ENCODE measurements at regions not wholly inside any gene's neighbourhood (a gene's known extent, or its start where the extent isn't known, plus 50 kb on each side); places are given as distances from the start of the nearest gene placed in this dataset.
A peak's percentile ranks its signal among the peaks of the same experiment; 100 is the strongest.

- no peak for ATAC-seq
- no peak overlapping the region for H3K4me3 ChIP-seq (ENCODE audit: low read length)
- H3K27ac ChIP-seq (ENCODE audit: low read length), result no peak overlapping the region
- DNase-seq, result no peak
- H3K27me3 ChIP-seq (ENCODE audit: control insufficient read depth, insufficient read depth), result no peaks in the 10 kb centered on the region
- H3K4me1 ChIP-seq (ENCODE audit: control insufficient read depth, insufficient read depth, low read length), result no peaks in the 10 kb centered on the region
- H3K9me3 ChIP-seq (ENCODE audit: control insufficient read depth, low read length), result no peaks in the 10 kb centered on the region
- WGBS, result 75% methylated on average over 3 of the region's 3 CpGs
- intact Hi-C loops (cut with DNase I), result no loop called here
Measured at GRCh38 chr3:95172164-95172943, 1109.5 kb downstream of the NSUN3 start.

- WGBS, result 73% methylated on average over 2 of the region's 2 CpGs
Measured at GRCh38 chr3:95177096-95177495, 1114.2 kb downstream of the NSUN3 start.

GRCh38 chr3:95184038-95184437 lies 1121.2 kb downstream of the NSUN3 start:
- no peaks in the 10 kb centered on the region for H3K9me3 ChIP-seq (ENCODE audit: control insufficient read depth, low read length)
- H3K27me3 ChIP-seq (ENCODE audit: control insufficient read depth, insufficient read depth), result no peaks in the 10 kb centered on the region
- H3K4me1 ChIP-seq (ENCODE audit: control insufficient read depth, insufficient read depth, low read length), result no peaks in the 10 kb centered on the region
- WGBS, result 77% methylated on average over 6 of the region's 6 CpGs
- H3K4me3 ChIP-seq (ENCODE audit: low read length), result no peak overlapping the region
- DNase-seq, result peak in 1 of 3 donors; percentile 23
- no peak overlapping the region for H3K27ac ChIP-seq (ENCODE audit: low read length)
- intact Hi-C loops (cut with DNase I), result no loop called here
- no peak for ATAC-seq

More at GRCh38 chr3:95177096-95177495, 1114.2 kb downstream of the NSUN3 start:
- DNase-seq (no peak), ATAC-seq (no peak)
- intact Hi-C loops (cut with DNase I), result no loop called here
- no peak overlapping the region for H3K27ac ChIP-seq (ENCODE audit: low read length)
- no peaks in the 10 kb centered on the region for H3K4me1 ChIP-seq (ENCODE audit: control insufficient read depth, insufficient read depth, low read length)
- no peak overlapping the region for H3K4me3 ChIP-seq (ENCODE audit: low read length)
- no peaks in the 10 kb centered on the region for H3K9me3 ChIP-seq (ENCODE audit: control insufficient read depth, low read length)
- no peaks in the 10 kb centered on the region for H3K27me3 ChIP-seq (ENCODE audit: control insufficient read depth, insufficient read depth)

- Histone ChIP-seq H3K27me3 (ENCODE audit: control insufficient read depth, insufficient read depth) (no peaks in the 10 kb centered on the region), H3K27ac (ENCODE audit: low read length) (no peak overlapping the region), H3K4me1 (ENCODE audit: control insufficient read depth, insufficient read depth, low read length) (no peaks in the 10 kb centered on the region), H3K4me3 (ENCODE audit: low read length) (no peak overlapping the region), H3K9me3 (ENCODE audit: control insufficient read depth, low read length) (no peaks in the 10 kb centered on the region)
- 73% methylated on average over 1 of the region's 1 CpG for WGBS
- intact Hi-C loops (cut with DNase I), result no loop called here
- DNase-seq (no peak), ATAC-seq (no peak)
Measured at GRCh38 chr3:95189348-95189747, 1126.5 kb downstream of the NSUN3 start.

- Histone ChIP-seq H3K4me1 (ENCODE audit: control insufficient read depth, insufficient read depth, low read length) (no peaks in the 10 kb centered on the region), H3K4me3 (ENCODE audit: low read length) (no peak overlapping the region), H3K27me3 (ENCODE audit: control insufficient read depth, insufficient read depth) (no peaks in the 10 kb centered on the region), H3K9me3 (ENCODE audit: control insufficient read depth, low read length) (no peaks in the 10 kb centered on the region), H3K27ac (ENCODE audit: low read length) (no peak overlapping the region)
- ATAC-seq (no peak), DNase-seq (no peak)
- 71% methylated on average over 4 of the region's 4 CpGs for WGBS
- intact Hi-C loops (cut with DNase I), result no loop called here
Measured at GRCh38 chr3:95197661-95198060, 1134.8 kb downstream of the NSUN3 start.

- no peak overlapping the region for H3K4me3 ChIP-seq (ENCODE audit: low read length)
- DNase-seq (no peak), ATAC-seq (no peak)
- no peaks in the 10 kb centered on the region for H3K4me1 ChIP-seq (ENCODE audit: control insufficient read depth, insufficient read depth, low read length)
- intact Hi-C loops (cut with DNase I), result no loop called here
- H3K27me3 ChIP-seq (ENCODE audit: control insufficient read depth, insufficient read depth), result no peaks in the 10 kb centered on the region
- no peaks in the 10 kb centered on the region for H3K9me3 ChIP-seq (ENCODE audit: control insufficient read depth, low read length)
- no peak overlapping the region for H3K27ac ChIP-seq (ENCODE audit: low read length)
- WGBS, result 88% methylated on average over 1 of the region's 1 CpG
Measured at GRCh38 chr3:95200384-95200783, 1137.5 kb downstream of the NSUN3 start.

GRCh38 chr3:95210878-95211277 lies 1148.0 kb downstream of the NSUN3 start:
- H3K4me3 ChIP-seq (ENCODE audit: low read length), result no peak overlapping the region
- no peak overlapping the region for H3K27ac ChIP-seq (ENCODE audit: low read length)
- H3K4me1 ChIP-seq (ENCODE audit: control insufficient read depth, insufficient read depth, low read length), result no peaks in the 10 kb centered on the region
- intact Hi-C loops (cut with DNase I), result no loop called here
- ATAC-seq (no peak), DNase-seq (no peak)
- WGBS, result 51% methylated on average over 1 of the region's 1 CpG
- no peaks in the 10 kb centered on the region for H3K27me3 ChIP-seq (ENCODE audit: control insufficient read depth, insufficient read depth)
- no peaks in the 10 kb centered on the region for H3K9me3 ChIP-seq (ENCODE audit: control insufficient read depth, low read length)

- no peak for ATAC-seq
- no peak for DNase-seq
- Histone ChIP-seq H3K27me3 (ENCODE audit: control insufficient read depth, insufficient read depth) (no peaks in the 10 kb centered on the region), H3K4me1 (ENCODE audit: control insufficient read depth, insufficient read depth, low read length) (no peaks in the 10 kb centered on the region), H3K27ac (ENCODE audit: low read length) (no peak overlapping the region), H3K9me3 (ENCODE audit: control insufficient read depth, low read length) (no peaks in the 10 kb centered on the region), H3K4me3 (ENCODE audit: low read length) (no peak overlapping the region)
- 73% methylated on average over 2 of the region's 2 CpGs for whole genome bisulfite sequencing
- intact Hi-C loops (cut with DNase I), result no loop called here
Measured at GRCh38 chr3:95212117-95212516, 1149.3 kb downstream of the NSUN3 start.

- WGBS, result 77% methylated on average over 1 of the region's 1 CpG
- no peak for ATAC-seq
- no peaks in the 10 kb centered on the region for H3K9me3 ChIP-seq (ENCODE audit: control insufficient read depth, low read length)
- H3K27ac ChIP-seq (ENCODE audit: low read length), result no peak overlapping the region
- intact Hi-C loops (cut with DNase I), result no loop called here
- H3K27me3 ChIP-seq (ENCODE audit: control insufficient read depth, insufficient read depth), result no peaks in the 10 kb centered on the region
- H3K4me1 ChIP-seq (ENCODE audit: control insufficient read depth, insufficient read depth, low read length), result no peaks in the 10 kb centered on the region
- H3K4me3 ChIP-seq (ENCODE audit: low read length), result no peak overlapping the region
- no peak for DNase-seq
Measured at GRCh38 chr3:95215437-95215957, 1152.6 kb downstream of the NSUN3 start.

GRCh38 chr3:95217661-95218060 lies 1154.8 kb downstream of the NSUN3 start:
- Histone ChIP-seq H3K4me3 (ENCODE audit: low read length) (no peak overlapping the region), H3K9me3 (ENCODE audit: control insufficient read depth, low read length) (no peaks in the 10 kb centered on the region), H3K27ac (ENCODE audit: low read length) (no peak overlapping the region), H3K27me3 (ENCODE audit: control insufficient read depth, insufficient read depth) (no peaks in the 10 kb centered on the region), H3K4me1 (ENCODE audit: control insufficient read depth, insufficient read depth, low read length) (no peaks in the 10 kb centered on the region)
- DNase-seq (no peak), ATAC-seq (no peak)
- intact Hi-C loops (cut with DNase I), result no loop called here

GRCh38 chr3:95218484-95218883 lies 1155.6 kb downstream of the NSUN3 start:
- Histone ChIP-seq H3K27me3 (ENCODE audit: control insufficient read depth, insufficient read depth) (no peaks in the 10 kb centered on the region), H3K4me1 (ENCODE audit: control insufficient read depth, insufficient read depth, low read length) (no peaks in the 10 kb centered on the region), H3K4me3 (ENCODE audit: low read length) (no peak overlapping the region), H3K9me3 (ENCODE audit: control insufficient read depth, low read length) (no peaks in the 10 kb centered on the region), H3K27ac (ENCODE audit: low read length) (no peak overlapping the region)
- intact Hi-C loops (cut with DNase I), result no loop called here
- ATAC-seq, result no peak
- DNase-seq, result no peak
- WGBS, result 43% methylated on average over 1 of the region's 1 CpG

- Histone ChIP-seq H3K4me3 (ENCODE audit: low read length) (no peak overlapping the region), H3K27ac (ENCODE audit: low read length) (no peak overlapping the region), H3K4me1 (ENCODE audit: control insufficient read depth, insufficient read depth, low read length) (no peaks in the 10 kb centered on the region), H3K27me3 (ENCODE audit: control insufficient read depth, insufficient read depth) (no peaks in the 10 kb centered on the region), H3K9me3 (ENCODE audit: control insufficient read depth, low read length) (no peaks in the 10 kb centered on the region)
- intact Hi-C loops (cut with DNase I), result no loop called here
- no peak for DNase-seq
- WGBS, result 70% methylated on average over 5 of the region's 5 CpGs
- no peak for ATAC-seq
Measured at GRCh38 chr3:95226437-95226836, 1163.6 kb downstream of the NSUN3 start.
